HL-60 (cell line): ENCODE measurements at regions not wholly inside any gene's neighbourhood (a gene's known extent, or its start where the extent isn't known, plus 50 kb on each side); places are given as distances from the start of the nearest gene placed in this dataset.

Source experiments
- DNase-seq, 2 experiments: peaks; one replicate each; pipeline ENCODE4 v3.0.0-alpha.2; 2010 to 2020; ENCODE audit warnings: low read depth in 1 of 2, low spot score in 1 of 2
- H3K27ac ChIP-seq: fragments of 250-450 bp; sonication (Bioruptor Pico); replicated peaks from 2 replicates; pipeline ENCODE4 v1.5.1; 2020; ENCODE audit warnings: mild to moderate bottlenecking, moderate library complexity
- H3K27me3 ChIP-seq: fragments of 250-450 bp; sonication (Bioruptor Pico); 2 replicates; pipeline ENCODE4 v1.5.1; 2021; ENCODE audit warnings: mild to moderate bottlenecking, moderate library complexity; ENCODE audit not compliant: insufficient read depth, poor library complexity, severe bottlenecking
- H3K4me3 ChIP-seq: replicated peaks from 2 replicates; pipeline ENCODE4 v1.5.1; 2011; ENCODE audit warnings: mild to moderate bottlenecking, control low read depth, low read length; ENCODE audit not compliant: insufficient read depth
- CTCF ChIP-seq: IDR thresholded peaks from one replicate; pipeline ENCODE4 v1.5.1; 2011; ENCODE audit warnings: low read length, control low read depth, inconsistent platforms; ENCODE audit not compliant: insufficient read depth
- GABPA ChIP-seq: IDR thresholded peaks from 2 replicates; pipeline ENCODE4 v1.6.1; 2012; ENCODE audit warnings: low read depth
- POLR2AphosphoS5 ChIP-seq: IDR thresholded peaks from 2 replicates; pipeline ENCODE4 v1.6.1; 2012; ENCODE audit warnings: low read depth
- SPI1 ChIP-seq: IDR thresholded peaks from 2 replicates; pipeline ENCODE4 v1.6.1; 2012; ENCODE audit warnings: low read depth, mild to moderate bottlenecking, borderline replicate concordance
- TF ChIP-seq, protein P1 (sequence below): IDR thresholded peaks from 2 replicates; pipeline ENCODE4 v1.6.1; 2012; ENCODE audit warnings: low read depth; ENCODE audit not compliant: insufficient replicate concordance

GRCh38 chr13:109485136-109485794 is 301.1 kb downstream of the IRS2 start:
- H3K27ac ChIP-seq = no peak overlapping the region
- TF ChIP-seq GABPA = no peak
- TF ChIP-seq, protein P1, sequence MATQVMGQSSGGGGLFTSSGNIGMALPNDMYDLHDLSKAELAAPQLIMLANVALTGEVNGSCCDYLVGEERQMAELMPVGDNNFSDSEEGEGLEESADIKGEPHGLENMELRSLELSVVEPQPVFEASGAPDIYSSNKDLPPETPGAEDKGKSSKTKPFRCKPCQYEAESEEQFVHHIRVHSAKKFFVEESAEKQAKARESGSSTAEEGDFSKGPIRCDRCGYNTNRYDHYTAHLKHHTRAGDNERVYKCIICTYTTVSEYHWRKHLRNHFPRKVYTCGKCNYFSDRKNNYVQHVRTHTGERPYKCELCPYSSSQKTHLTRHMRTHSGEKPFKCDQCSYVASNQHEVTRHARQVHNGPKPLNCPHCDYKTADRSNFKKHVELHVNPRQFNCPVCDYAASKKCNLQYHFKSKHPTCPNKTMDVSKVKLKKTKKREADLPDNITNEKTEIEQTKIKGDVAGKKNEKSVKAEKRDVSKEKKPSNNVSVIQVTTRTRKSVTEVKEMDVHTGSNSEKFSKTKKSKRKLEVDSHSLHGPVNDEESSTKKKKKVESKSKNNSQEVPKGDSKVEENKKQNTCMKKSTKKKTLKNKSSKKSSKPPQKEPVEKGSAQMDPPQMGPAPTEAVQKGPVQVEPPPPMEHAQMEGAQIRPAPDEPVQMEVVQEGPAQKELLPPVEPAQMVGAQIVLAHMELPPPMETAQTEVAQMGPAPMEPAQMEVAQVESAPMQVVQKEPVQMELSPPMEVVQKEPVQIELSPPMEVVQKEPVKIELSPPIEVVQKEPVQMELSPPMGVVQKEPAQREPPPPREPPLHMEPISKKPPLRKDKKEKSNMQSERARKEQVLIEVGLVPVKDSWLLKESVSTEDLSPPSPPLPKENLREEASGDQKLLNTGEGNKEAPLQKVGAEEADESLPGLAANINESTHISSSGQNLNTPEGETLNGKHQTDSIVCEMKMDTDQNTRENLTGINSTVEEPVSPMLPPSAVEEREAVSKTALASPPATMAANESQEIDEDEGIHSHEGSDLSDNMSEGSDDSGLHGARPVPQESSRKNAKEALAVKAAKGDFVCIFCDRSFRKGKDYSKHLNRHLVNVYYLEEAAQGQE = no peak
- TF ChIP-seq CTCF = no peak
- H3K4me3 ChIP-seq = no peak overlapping the region
- no peak for DNase-seq
- H3K27me3 ChIP-seq = no peaks in the 10 kb centered on the region

DNA sequence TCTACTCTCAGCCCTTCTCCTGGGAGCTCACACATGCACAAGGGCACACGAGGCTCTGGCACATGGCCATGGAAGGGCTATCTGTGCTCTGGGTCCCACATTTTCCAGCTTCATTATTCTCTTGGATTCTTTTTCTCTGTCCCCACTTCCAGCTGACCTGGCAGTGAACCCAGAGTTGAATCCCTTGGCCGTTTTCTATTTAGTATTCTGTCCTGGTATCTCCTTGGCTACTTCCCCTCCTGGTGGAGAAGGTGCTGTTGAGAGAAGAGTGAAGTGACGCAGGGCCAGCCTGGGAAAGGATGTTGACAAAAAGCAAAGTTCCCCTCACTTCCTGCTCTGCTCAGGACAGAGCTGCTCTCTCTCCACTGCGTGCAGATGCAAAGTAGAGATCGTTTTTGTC is 303.1 kb downstream of the IRS2 start:
- Histone ChIP-seq H3K27me3 (no peaks in the 10 kb centered on the region), H3K27ac (0 out of 2 replicates have a peak overlapping the region, but pooled peaks have one; percentile 11), H3K4me3 (no peak overlapping the region)
- DNase-seq = peak in 1 of 2 experiments; percentile 68
- TF ChIP-seq GABPA = no peak
- TF ChIP-seq SPI1 = peak; percentile 32; the same call in 1 of the 2 replicates

GRCh38 chr13:109481040-109481439 is 305.3 kb downstream of the IRS2 start:
- Histone ChIP-seq H3K27me3 (no peaks in the 10 kb centered on the region), H3K4me3 (no peak overlapping the region), H3K27ac (no peak overlapping the region)
- DNase-seq = no peak
- no peak for TF ChIP-seq CTCF
- no peak for TF ChIP-seq SPI1
- TF ChIP-seq POLR2AphosphoS5 = no peak
- TF ChIP-seq, protein P1 = no peak
- no peak for TF ChIP-seq GABPA

GRCh38 chr13:109480011-109480955 is 306.1 kb downstream of the IRS2 start:
- no peak for TF ChIP-seq GABPA
- no peak for TF ChIP-seq CTCF
- TF ChIP-seq, protein P1 = no peak
- no peak for TF ChIP-seq POLR2AphosphoS5
- TF ChIP-seq SPI1 = no peak
- no peak overlapping the region for H3K27ac ChIP-seq
- no peak for DNase-seq

More at GRCh38 chr13:109480011-109480955, 306.1 kb downstream of the IRS2 start:
- Histone ChIP-seq H3K4me3 (no peak overlapping the region), H3K27me3 (no peaks in the 10 kb centered on the region)
